ENCODE measurements at regions not wholly inside any gene's neighbourhood (a gene's known extent, or its start where the extent isn't known, plus 50 kb on each side); places are given as distances from the start of the nearest gene placed in this dataset.

DNA sequence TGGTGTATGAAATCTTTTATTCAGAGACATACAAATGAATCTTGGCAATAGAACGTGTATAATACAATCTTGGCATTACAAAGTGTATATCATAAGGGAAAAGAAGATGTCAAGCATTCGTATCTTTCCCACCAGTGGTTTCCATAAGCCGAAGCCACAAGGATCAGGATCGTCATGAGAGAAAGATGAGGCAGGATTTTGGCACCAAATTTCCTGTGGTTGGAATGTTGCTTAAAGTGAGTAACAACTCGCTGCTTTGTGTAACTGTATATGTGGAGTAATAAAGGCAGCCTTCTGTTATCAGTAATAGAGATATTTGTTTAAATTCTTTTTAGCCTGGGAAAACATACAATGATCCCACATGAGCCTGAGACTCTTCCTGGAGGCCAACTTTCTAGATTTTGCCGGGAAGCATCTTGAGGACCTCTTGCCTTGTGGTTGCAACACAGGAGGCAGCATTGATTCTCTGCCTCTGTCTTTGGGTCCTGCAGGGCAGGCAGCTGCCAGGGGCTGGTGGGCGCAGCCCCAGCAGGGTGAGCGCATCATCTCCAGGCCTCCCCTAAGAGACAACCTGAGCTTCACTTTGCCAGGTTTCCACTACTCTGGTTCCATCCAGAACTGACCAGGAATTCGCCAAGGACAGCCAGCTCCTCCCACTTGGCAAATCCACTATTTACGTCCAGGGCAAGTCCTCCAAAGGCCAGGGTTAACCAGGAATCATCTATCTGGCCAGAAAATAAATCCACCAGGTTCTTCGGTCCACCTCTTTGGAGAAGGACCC lies 230.9 kb upstream of the SULF2 start:
- H3K4me1 ChIP-seq (ENCODE audit: insufficient read depth, low read length): no peaks in the 10 kb centered on the region
- intact Hi-C loops (cut with micrococcal nuclease): no loop called here
- Mint-ChIP-seq H3K4me1 (no peaks in the 10 kb centered on the region), H3K27ac (no peak overlapping the region), H3K36me3 (no peaks in the 10 kb centered on the region), H3K27me3 (peaks cover 25 to 32% of the 10 kb centered on the region in 2 donors), H3K4me3 (no peak overlapping the region), H3K9me3 (peaks cover 6 to 22% (median 9%) of the 10 kb centered on the region in 8 donors)
- ChIA-PET POLR2A (ENCODE audit: partially characterized antibody) (no interaction called here), CTCF (ENCODE audit: partially characterized antibody) (no interaction called here)
- no peak overlapping the region for H3K27ac ChIP-seq (ENCODE audit: low read depth, low read length)
- no peak for DNase-seq
- H3K9me3 ChIP-seq (ENCODE audit: control insufficient read depth in 1 of 2, low read length in 2 of 2): no peaks in the 10 kb centered on the region
- H3K4me3 ChIP-seq (ENCODE audit: low read length in 2 of 2): no peak overlapping the region
- no peaks in the 10 kb centered on the region for H3K36me3 ChIP-seq (ENCODE audit: insufficient read depth, low read length)
- no peaks in the 10 kb centered on the region for H3K27me3 ChIP-seq (ENCODE audit: insufficient read depth, low read length)

- POLR2A ChIA-PET (ENCODE audit: partially characterized antibody): no interaction called here
- Mint-ChIP-seq H3K36me3 (no peaks in the 10 kb centered on the region), H3K27me3 (peaks cover 23 to 30% of the 10 kb centered on the region in 2 donors), H3K27ac (no peak overlapping the region), H3K4me1 (no peaks in the 10 kb centered on the region), H3K9me3 (peaks cover 6 to 22% (median 9%) of the 10 kb centered on the region in 8 donors), H3K4me3 (no peak overlapping the region)
- CTCF ChIA-PET (ENCODE audit: partially characterized antibody): no interaction called here
- no peak overlapping the region for H3K27ac ChIP-seq (ENCODE audit: low read depth, low read length)
- no peaks in the 10 kb centered on the region for H3K9me3 ChIP-seq (ENCODE audit: control insufficient read depth in 1 of 2, low read length in 2 of 2)
- intact Hi-C loops (cut with micrococcal nuclease): no loop called here
- no peaks in the 10 kb centered on the region for H3K36me3 ChIP-seq (ENCODE audit: insufficient read depth, low read length)
- DNase-seq: no peak
- H3K27me3 ChIP-seq (ENCODE audit: insufficient read depth, low read length): no peaks in the 10 kb centered on the region
- H3K4me1 ChIP-seq (ENCODE audit: insufficient read depth, low read length): no peaks in the 10 kb centered on the region
- no peak overlapping the region for H3K4me3 ChIP-seq (ENCODE audit: low read length in 2 of 2)
Measured at GRCh38 chr20:48015141-48015910, 230.0 kb upstream of the SULF2 start.

DNA sequence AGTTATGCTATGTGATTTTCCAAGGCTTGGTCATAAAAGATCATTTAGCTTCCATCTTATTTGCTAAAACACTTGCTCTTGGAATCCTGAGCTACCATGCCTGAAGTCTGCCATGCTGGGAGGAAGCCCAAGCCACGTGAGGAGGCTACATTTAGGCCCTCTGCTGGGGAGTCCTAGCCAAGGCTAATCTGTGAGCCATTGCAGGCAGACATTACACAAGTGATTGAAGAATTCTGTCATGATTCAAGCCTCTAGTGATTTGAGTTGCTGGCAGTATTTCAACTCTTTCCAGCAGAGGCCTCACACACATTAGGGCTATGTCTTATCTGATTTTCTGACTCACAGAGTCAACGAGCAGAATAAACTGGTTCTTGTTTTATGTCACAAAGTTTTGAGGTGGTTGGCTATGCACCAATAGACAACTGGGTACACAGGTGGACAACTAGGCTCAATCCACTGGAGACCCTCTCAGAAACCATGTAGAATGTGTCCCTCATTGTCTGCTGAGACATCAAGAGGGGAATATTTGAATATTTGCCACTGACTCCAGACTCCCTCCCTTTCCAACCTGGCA lies 227.2 kb upstream of the SULF2 start:
- H3K4me1 Mint-ChIP-seq: no peaks in the 10 kb centered on the region
- H3K4me3 Mint-ChIP-seq: no peak overlapping the region
- Histone ChIP-seq H3K27ac (ENCODE audit: low read depth, low read length) (no peak overlapping the region), H3K4me1 (ENCODE audit: insufficient read depth, low read length) (no peaks in the 10 kb centered on the region), H3K36me3 (ENCODE audit: insufficient read depth, low read length) (no peaks in the 10 kb centered on the region), H3K4me3 (ENCODE audit: low read length in 2 of 2) (no peak overlapping the region), H3K9me3 (ENCODE audit: control insufficient read depth in 1 of 2, low read length in 2 of 2) (no peaks in the 10 kb centered on the region), H3K27me3 (ENCODE audit: insufficient read depth, low read length) (no peaks in the 10 kb centered on the region)
- no peak overlapping the region for H3K27ac Mint-ChIP-seq
- peaks cover 14 to 17% of the 10 kb centered on the region in 2 donors for H3K27me3 Mint-ChIP-seq
- H3K9me3 Mint-ChIP-seq: peaks cover 6 to 22% (median 12%) of the 10 kb centered on the region in 8 donors
- intact Hi-C loops (cut with micrococcal nuclease): no loop called here
- ChIA-PET POLR2A (ENCODE audit: partially characterized antibody) (no interaction called here), CTCF (ENCODE audit: partially characterized antibody) (no interaction called here)
- no peak for DNase-seq
- H3K36me3 Mint-ChIP-seq: no peaks in the 10 kb centered on the region

DNA sequence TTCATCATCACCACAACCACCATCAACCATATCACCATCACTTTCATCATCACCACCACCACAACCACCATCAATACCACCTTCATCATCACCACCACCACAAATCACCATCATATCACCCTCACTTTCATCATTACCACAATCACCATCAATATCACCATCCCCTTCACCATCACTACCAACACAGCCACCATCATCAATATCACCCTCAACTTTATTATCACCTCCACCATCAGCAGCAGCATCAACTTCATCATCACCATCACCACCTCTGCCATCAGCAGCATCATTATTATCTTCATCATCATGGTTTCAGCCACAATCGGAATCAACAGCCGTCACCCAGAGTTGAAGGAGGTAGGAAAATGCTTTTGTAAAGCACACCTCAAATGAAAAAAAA lies 225.7 kb upstream of the SULF2 start:
- Histone ChIP-seq H3K36me3 (ENCODE audit: insufficient read depth, low read length) (no peaks in the 10 kb centered on the region), H3K27me3 (ENCODE audit: insufficient read depth, low read length) (no peaks in the 10 kb centered on the region), H3K9me3 (ENCODE audit: control insufficient read depth in 1 of 2, low read length in 2 of 2) (no peaks in the 10 kb centered on the region), H3K4me3 (ENCODE audit: low read length in 2 of 2) (no peak overlapping the region), H3K27ac (ENCODE audit: low read depth, low read length) (no peak overlapping the region), H3K4me1 (ENCODE audit: insufficient read depth, low read length) (no peaks in the 10 kb centered on the region)
- POLR2A ChIA-PET (ENCODE audit: partially characterized antibody): no interaction called here
- H3K9me3 Mint-ChIP-seq: peaks cover 6 to 22% (median 12%) of the 10 kb centered on the region in 8 donors
- H3K4me3 Mint-ChIP-seq: no peak overlapping the region
- no peaks in the 10 kb centered on the region for H3K4me1 Mint-ChIP-seq
- H3K36me3 Mint-ChIP-seq: no peaks in the 10 kb centered on the region
- no peak overlapping the region for H3K27ac Mint-ChIP-seq
- intact Hi-C loops (cut with micrococcal nuclease): no loop called here
- H3K27me3 Mint-ChIP-seq: peaks cover 18 to 22% of the 10 kb centered on the region in 2 donors
- no peak for DNase-seq
- CTCF ChIA-PET (ENCODE audit: partially characterized antibody): no interaction called here

- H3K4me1 ChIP-seq (ENCODE audit: insufficient read depth, low read length): no peaks in the 10 kb centered on the region
- POLR2A ChIA-PET (ENCODE audit: partially characterized antibody): no interaction called here
- H3K9me3 ChIP-seq (ENCODE audit: control insufficient read depth in 1 of 2, low read length in 2 of 2): no peaks in the 10 kb centered on the region
- H3K27me3 Mint-ChIP-seq: peaks cover 16 to 19% of the 10 kb centered on the region in 2 donors
- no peak overlapping the region for H3K4me3 ChIP-seq (ENCODE audit: low read length in 2 of 2)
- peaks cover 6 to 22% (median 12%) of the 10 kb centered on the region in 8 donors for H3K9me3 Mint-ChIP-seq
- intact Hi-C loops (cut with micrococcal nuclease): no loop called here
- H3K27me3 ChIP-seq (ENCODE audit: insufficient read depth, low read length): no peaks in the 10 kb centered on the region
- CTCF ChIA-PET (ENCODE audit: partially characterized antibody): no interaction called here
- no peak overlapping the region for H3K4me3 Mint-ChIP-seq
- no peaks in the 10 kb centered on the region for H3K4me1 Mint-ChIP-seq
- no peak overlapping the region for H3K27ac Mint-ChIP-seq
- no peak for DNase-seq
- no peaks in the 10 kb centered on the region for H3K36me3 ChIP-seq (ENCODE audit: insufficient read depth, low read length)
- no peaks in the 10 kb centered on the region for H3K36me3 Mint-ChIP-seq
- H3K27ac ChIP-seq (ENCODE audit: low read depth, low read length): no peak overlapping the region
Measured at GRCh38 chr20:48010623-48011022, 225.3 kb upstream of the SULF2 start.

DNA sequence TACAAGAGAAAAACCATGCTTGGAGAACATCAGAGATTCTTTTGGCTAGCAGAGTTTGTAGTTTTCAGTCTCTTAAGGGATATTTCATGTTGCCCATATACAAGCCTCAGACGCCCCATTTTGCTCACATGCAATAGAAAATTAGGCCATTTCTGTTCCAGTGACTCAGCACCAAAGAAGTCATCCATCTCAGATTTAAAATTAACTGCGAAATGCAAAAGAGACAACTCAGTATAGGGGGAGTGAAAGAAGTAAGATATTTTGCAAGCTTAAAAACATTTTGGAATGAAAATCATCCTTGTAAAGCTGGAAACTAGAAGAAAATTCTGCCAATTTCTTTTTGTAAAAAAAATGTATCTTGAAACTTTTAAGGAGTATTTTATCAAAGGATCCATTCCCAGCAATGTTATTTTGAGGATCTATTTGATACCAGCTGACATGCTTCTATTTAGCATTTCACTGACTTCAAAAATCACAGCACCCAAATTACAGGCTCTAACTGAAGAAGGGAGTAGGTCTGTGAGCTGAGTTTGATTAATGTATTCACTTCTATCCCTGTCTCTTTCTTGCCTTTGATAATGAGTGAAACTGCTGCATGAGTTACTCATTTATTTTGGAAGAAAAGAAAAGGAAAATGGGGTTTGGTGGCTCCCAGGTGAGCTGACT lies 223.7 kb upstream of the SULF2 start:
- Histone ChIP-seq H3K36me3 (ENCODE audit: insufficient read depth, low read length) (no peaks in the 10 kb centered on the region), H3K27ac (ENCODE audit: low read depth, low read length) (no peak overlapping the region), H3K27me3 (ENCODE audit: insufficient read depth, low read length) (no peaks in the 10 kb centered on the region), H3K4me3 (ENCODE audit: low read length in 2 of 2) (no peak overlapping the region), H3K4me1 (ENCODE audit: insufficient read depth, low read length) (no peaks in the 10 kb centered on the region), H3K9me3 (ENCODE audit: control insufficient read depth in 1 of 2, low read length in 2 of 2) (no peaks in the 10 kb centered on the region)
- POLR2A ChIA-PET (ENCODE audit: partially characterized antibody): no interaction called here
- Mint-ChIP-seq H3K27me3 (peaks cover 17 to 34% of the 10 kb centered on the region in 2 donors), H3K4me3 (no peak overlapping the region), H3K4me1 (no peaks in the 10 kb centered on the region), H3K9me3 (peaks cover 6 to 25% (median 12%) of the 10 kb centered on the region in 8 donors), H3K27ac (no peak overlapping the region), H3K36me3 (no peaks in the 10 kb centered on the region)
- intact Hi-C loops (cut with micrococcal nuclease): no loop called here
- CTCF ChIA-PET (ENCODE audit: partially characterized antibody): no interaction called here
- no peak for DNase-seq

DNA sequence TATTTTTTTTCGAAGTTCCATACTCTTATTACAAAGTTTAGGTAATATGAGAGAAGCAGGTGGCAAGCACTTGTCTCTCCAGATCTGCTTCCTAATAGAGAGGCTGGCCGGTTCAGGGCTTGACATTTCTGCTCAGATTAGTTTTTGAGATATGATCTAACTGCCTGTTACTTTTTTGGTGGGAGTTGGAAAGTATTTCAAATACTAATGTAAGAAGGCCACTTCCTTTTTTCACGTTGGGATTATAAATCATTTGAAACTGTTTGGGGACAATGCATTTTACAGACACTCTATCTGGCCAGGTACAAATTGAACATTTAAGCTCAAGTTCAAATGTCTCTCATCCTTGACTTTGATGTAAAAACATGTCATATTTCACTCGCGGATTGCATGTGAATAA lies 222.1 kb upstream of the SULF2 start:
- Histone ChIP-seq H3K4me3 (ENCODE audit: low read length in 2 of 2) (no peak overlapping the region), H3K27ac (ENCODE audit: low read depth, low read length) (no peak overlapping the region), H3K9me3 (ENCODE audit: control insufficient read depth in 1 of 2, low read length in 2 of 2) (no peaks in the 10 kb centered on the region), H3K36me3 (ENCODE audit: insufficient read depth, low read length) (no peaks in the 10 kb centered on the region), H3K27me3 (ENCODE audit: insufficient read depth, low read length) (no peaks in the 10 kb centered on the region), H3K4me1 (ENCODE audit: insufficient read depth, low read length) (no peaks in the 10 kb centered on the region)
- Mint-ChIP-seq H3K4me1 (no peaks in the 10 kb centered on the region), H3K27ac (no peak overlapping the region), H3K9me3 (peaks cover 0 to 21% (median 9%) of the 10 kb centered on the region in 8 donors), H3K4me3 (no peak overlapping the region), H3K36me3 (no peaks in the 10 kb centered on the region), H3K27me3 (peaks cover 15 to 29% of the 10 kb centered on the region in 2 donors)
- POLR2A ChIA-PET (ENCODE audit: partially characterized antibody): no interaction called here
- intact Hi-C loops (cut with micrococcal nuclease): no loop called here
- CTCF ChIA-PET (ENCODE audit: partially characterized antibody): no interaction called here
- DNase-seq: no peak
